ENCODE measurements at regions not wholly inside any gene's neighbourhood (a gene's known extent, or its start where the extent isn't known, plus 50 kb on each side); places are given as distances from the start of the nearest gene placed in this dataset.

DNA sequence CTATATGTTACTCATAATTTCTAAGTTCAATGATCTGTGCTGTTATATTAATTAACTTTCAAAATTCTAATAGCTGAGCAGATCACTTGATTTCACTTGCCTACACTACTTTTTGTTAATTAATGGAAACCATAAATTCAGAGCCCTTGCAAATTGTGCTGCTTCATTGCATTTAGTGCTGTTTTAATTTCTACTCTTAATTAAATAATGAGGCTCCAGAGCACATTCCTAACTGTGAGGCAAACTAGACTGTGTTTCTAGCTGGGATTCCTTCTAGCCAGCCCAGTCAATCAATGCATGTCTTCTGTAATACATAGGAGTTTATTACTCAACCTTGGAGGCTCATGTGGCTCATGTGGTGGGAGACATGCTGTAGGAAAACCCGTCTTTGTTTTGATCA is 301.1 kb upstream of the GOLIM4 start:
- TF ChIP-seq POLR2AphosphoS5 (IDR thresholded peaks at IDR 0.05; ENCODE audit: low read depth, low read length): no peak
- TF ChIP-seq POLR2A (IDR thresholded peaks at IDR 0.05; ENCODE audit: low read depth, low read length): no peak
